CD4-positive, alpha-beta T cell treated with Interferon gamma for 1 hour (primary cell): ENCODE measurements at regions not wholly inside any gene's neighbourhood (a gene's known extent, or its start where the extent isn't known, plus 50 kb on each side); places are given as distances from the start of the nearest gene placed in this dataset.
"Not testable (repeated sequence)": the region's sequence is repeated elsewhere in the genome, so short reads cannot be mapped to it uniquely, and the experiment has no call there.

Experiments
- DNase-seq: peaks from one replicate; pipeline ENCODE4 v3.0.0-alpha.2; 2020

DNA sequence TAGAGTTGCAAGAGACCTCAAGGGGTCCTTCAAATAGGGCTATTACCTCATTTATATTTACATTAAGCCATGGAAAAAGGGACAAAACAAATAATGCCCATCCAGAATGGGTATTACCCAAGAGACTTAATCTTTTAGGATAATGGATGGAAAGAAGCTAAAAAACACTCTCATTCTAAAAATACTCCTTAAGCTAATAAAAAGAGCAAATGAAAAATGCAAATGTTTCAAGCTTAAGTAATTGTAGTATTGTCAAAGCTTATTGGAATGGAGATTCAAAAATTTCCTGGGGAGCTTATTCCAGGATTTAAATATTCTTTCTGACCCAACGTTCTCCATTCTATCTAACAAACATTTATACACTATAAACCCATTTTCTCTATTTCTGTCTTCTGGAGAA lies 107.8 kb upstream of the SPIN4 start:
- no peak for DNase-seq

DNA sequence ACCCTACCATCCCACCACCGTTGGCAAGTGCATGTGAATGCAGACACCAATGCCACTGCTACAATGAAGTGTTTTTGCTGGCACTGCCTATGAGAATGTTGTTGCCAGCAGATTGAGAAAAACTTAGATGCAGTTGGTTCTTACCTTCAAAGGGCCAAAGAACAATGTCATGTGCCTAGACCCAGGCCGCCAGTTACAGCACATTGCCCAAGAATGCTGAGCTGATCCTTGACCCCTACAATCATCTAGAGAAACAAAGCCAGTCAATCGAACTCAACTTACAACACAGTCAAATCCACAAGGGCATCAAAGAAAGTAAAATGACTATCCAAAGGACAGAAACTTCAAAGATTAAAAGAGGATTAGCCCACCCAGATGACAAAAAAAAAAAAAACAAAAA lies 102.4 kb upstream of the SPIN4 start:
- no peak for DNase-seq

DNA sequence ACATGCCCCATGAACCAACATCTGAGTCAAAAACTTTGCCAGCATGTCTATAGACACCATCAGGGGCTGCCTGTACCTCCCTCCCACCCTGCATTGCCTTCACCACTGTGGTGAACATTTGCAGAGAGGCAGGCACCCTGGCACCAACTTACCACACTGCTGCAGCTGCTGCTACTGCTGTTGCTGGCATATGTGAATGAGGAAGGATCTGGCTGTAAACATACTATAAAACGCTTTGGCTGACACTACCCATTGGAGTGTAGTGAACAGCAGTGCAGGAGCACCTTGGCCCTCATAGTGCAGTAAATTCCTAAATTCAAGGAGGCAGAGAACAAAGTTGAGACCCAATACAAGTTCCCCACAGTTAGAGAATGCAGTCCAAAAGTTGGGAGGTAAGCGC lies 90.6 kb upstream of the SPIN4 start:
- DNase-seq: no peak

DNA sequence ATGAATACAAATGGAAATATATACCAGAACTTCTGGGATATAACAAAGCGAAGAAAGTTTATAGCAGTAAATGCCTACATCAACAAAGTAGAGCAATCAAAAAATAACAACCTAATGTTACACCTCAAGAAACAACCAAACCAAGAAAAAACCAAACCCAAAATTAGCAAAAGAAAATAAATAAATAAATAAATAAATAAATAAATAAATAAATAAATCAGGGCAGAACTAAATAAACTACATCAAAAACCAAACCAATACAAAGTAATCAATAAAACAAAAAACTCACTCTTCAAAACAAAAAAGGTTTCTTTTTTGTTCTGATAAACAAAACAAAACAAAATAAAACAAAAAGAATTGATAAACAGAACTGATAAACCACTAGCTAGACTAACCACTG lies 88.4 kb upstream of the SPIN4 start:
- DNase-seq: no peak

DNA sequence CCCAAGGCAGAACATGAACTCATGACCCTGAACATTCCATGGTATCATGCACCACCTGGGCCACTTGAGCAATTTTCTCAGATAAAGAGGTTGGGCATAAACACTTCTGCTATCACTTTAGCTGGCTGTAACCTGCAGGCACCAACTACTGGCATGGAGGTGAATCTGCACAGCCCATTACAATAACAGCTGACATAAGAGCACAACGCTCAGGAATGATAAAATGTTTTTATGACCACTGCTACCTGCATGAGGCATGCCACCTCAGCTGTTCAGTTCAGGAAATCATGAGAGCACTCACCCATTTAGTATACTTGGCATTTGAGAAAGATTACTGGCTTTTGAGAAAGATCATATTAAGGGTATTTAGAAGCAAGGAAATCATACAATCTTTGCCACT lies 85.7 kb upstream of the SPIN4 start:
- DNase-seq: no peak

DNA sequence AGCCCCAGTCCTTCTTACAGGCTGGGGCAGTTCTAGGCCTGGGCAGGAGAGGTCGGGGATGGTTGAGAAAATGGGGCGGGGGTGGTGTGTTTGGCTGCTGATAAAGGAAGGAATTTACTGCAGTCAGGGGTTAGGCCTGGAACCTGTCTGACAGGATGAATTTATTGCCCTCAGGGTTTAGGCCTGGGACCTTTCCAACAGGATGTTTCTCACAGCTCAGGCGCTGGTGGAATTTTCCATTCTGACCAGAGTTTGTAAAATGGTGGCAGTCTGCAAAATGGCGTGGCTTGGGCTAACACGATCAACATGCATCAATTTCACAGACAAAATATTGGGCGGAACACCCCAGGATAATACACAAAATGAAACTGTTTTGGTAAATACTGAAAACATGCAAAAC lies 83.5 kb upstream of the SPIN4 start:
- no peak for DNase-seq

DNA sequence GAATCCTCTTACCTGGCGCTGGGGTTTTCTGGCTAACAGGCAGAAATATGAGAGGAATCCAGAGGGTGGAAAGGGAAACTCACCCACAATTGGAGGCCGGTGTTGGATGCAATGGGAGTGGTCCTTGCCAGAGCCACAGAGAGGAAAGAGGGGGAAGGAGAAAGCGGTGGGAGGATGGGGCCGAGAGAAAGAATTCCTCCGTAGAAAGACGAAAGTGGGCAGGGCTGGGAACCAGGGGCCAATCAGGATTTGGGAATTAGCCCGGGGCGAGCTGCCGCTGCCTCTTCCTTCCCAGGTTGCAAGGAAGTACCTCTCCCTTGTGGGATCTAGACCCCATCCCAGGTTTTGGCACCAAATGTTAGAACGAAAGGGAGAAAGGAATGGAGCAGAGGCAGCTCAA lies 83.1 kb upstream of the SPIN4 start:
- DNase-seq: no peak

DNA sequence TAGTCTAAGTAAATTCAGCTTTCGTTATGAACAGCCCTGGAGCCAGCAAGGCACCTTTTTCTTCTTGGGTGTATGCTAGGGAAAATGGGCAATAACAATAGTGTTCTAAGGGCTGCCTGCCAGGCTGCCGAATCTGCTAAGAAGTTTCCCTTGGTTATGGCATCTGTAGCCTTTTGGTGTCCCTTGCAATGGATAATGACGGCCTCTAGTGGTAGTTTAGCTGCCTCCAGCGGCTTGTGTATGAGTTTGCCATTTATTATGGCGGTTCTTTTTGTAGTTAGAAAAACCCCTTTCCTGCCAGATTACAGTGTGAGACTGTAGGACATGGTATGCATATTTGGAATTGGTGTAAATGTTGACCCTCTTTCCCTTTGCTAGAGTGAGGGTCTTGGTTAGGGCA lies 78.9 kb upstream of the SPIN4 start:
- DNase-seq: no peak

DNA sequence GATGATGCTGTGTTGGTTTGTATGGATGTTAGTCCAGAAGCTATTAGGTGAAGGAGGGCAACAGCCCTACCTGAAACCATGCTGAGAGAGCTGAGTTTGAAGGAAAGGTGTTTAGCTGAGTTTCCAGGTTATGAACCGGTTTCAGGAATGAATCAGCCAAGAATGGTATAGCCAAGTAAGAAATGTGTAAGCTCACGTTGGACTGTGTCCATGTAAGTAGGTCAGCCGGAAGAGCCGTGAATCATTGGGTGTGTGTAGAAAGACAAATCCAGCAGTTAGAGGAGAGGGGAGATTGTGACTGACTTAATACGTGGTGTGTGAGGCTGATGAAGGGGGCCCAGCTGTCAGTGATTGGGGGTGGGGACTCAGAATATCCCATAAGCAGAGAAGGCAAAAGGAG lies 77.2 kb upstream of the SPIN4 start:
- DNase-seq: no peak

DNA sequence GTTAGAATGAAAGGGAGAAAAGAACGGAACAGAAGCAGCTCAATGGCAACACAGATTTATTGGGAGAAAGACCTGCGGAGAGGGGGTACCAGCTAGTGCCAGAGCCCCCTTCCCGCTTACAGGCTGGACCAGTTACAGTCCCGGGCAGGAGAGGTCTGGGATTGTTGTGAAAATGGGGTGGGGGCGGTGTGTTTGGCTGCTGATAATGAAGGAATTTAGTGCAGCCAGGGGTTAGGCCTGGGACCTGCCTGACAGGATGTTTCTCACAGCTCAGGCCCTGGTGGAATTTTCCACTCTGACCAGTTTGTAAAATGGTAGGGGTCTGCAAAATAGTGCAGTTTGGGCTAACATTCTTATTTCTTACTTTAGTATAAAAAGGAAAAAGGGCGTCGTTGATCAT lies 75.4 kb upstream of the SPIN4 start:
- DNase-seq: no peak

DNA sequence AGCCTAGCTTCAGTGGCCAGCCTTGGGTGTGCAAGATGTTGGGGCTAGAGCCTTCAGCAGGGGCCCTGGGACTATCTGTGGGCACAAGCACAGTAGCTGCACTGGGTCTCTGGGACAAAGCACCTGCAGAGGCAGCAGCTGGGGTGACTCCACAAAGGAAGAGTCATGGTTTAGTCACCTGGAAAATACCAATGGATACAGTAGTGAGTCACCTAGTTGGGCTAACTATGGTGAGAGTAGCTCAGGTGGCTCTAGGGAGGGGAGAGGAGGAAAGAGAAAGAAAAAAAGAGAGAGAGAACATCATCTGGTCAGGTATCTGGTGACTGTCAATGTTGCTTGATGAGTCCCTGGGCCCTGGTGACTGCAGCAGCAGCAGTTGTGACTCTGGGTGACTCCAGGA lies 72.9 kb upstream of the SPIN4 start:
- DNase-seq: no peak

DNA sequence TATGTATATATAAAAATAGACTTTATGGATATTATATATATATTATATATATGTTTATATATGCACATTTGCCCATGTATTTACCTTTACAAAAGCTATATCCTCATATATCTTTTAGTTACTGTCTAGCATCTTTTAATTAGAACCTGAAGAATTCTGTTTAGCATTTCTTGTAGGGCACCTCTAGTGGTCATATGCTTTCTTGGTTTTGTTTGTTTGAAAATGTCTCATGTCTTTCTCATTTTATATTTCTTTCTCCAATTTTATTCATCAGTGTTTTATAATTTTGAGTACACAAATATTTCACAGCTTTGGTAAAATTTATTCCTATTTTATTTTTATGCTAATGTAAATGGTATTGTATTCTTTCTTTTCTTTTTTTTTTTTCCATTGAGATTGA lies 70.3 kb upstream of the SPIN4 start:
- DNase-seq: no peak

DNA sequence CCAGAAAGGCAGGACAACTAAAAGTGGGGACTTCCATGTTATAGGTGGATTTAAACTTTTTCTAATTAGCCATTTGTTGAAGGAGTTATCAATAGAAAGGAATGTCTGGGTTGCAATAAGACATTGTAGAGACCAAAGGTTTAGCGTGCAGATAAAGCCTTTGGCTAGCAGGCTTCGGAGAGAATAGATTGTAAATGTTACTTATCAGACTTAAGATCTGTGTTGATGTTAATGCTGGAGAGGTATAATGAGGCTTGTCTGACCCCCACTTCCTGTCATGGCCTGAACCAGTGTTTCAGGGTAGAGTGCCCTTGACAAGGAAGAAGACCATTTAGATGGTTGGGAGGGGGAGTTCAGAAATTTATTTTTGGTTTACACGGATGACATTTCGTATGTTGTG lies 67.1 kb upstream of the SPIN4 start:
- DNase-seq: no peak

DNA sequence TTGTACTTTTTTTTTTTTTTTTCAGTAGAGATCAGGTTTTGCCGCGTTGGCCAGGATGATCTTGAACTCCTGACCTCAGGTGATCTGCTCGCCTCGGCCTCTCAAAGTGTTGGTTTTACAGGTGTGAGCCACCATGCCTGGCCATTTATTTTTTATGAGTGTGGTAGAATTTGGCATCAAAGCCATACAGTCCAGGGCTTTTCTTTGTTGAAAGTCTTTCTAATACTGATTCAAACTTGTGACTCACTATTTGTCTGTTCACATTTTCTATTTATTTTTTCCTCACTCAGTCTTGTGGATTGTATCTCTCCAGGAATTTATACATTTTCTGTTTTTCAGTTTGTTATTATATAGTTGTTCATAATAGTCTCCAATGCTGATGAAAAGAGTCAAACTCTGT lies 66.5 kb upstream of the SPIN4 start:
- DNase-seq: no peak

DNA sequence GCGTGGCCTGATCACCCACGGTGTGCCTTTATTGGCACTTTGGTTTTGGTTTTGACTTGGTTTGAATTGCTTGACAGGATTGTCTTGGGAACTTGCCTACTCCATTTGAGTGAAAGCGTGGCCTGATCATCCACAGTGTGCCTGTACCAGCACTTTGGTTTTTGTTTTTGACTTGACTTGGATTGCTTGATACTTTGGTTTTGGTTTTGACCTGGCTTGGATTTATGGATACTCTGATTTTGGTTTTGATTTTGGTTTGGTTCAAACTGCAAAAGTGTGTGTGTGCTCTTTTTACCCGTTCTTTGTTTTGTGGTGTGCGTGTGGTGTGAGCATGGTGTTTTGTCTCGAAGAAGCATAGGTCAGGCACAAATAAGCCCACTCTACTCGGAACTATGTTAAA lies 58.8 kb upstream of the SPIN4 start:
- not testable (repeated sequence) for DNase-seq

DNA sequence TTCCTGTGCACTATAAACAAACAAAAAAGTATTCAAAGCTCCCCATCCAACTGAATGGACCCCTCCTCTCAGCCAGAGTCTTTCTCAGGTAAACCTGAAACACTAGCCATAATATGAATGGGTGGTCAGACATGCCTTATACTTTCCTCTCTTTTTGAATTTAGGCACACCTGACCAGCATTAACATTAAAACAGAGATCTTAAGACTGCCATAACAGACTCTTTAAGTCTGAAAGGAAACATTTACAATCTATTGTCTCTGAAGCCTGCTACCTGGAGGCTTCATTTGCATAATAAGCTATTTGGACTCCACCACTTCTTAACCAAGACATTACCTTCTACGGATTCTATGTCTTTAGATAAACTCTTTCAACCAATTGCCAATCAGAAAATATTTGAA lies 56.9 kb upstream of the SPIN4 start:
- DNase-seq: no peak

DNA sequence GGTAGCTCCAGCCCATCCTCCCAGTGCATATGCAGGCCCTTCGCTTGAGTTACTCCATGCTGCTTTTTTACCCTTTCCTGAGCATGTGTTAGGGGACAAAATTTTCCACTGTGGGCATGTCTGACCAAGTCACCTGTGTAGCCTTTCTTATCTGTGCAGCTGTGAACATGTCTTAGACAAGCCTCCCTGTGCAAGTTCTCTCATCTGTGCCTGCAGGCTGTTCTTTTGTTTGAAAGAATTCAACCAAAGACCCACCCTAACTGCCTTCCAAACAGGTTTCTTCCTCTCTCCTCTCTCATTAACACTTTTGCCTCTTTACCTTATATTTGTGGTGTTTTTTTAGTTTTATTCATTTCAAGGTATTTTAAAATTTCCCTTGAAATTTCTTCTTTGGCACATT lies 53.2 kb upstream of the SPIN4 start:
- no peak for DNase-seq

DNA sequence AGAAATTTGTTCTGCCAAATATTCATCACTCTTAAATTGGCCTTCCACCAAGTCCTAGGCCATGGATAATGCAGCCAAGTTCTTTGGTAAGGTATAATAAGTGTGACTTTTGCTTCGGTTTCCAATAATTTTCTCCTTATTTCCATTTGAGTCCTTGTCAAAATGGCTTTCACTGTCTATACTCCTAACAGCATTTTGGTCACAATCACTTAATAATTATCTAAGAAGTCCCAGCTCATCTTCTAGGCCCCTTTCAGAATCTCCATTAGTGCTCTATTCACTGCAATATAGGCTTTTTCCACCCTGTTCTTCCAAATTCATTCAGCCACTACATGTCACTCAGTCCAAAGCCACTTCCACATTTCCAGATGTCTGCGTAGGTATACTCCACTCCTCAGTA lies 51.0 kb upstream of the SPIN4 start:
- DNase-seq: no peak
